HepG2 (cell line): ENCODE measurements at regions not wholly inside any gene's neighbourhood (a gene's known extent, or its start where the extent isn't known, plus 50 kb on each side); places are given as distances from the start of the nearest gene placed in this dataset.

ENCODE experiments used
- ATAC-seq: fragments of 200-7000 bp; cut with Tn5 transposase; 3 replicates; pipeline ENCODE4 v1.9.1; 2020; ENCODE audit warnings: mild to moderate bottlenecking, moderate library complexity
- BruUV-seq: library from RNA; stranded (reverse); fragments of 400-500 nt; replicated peaks from 2 replicates; lab custom pipeline; 2021; lab: Mats Ljungman, UMichigan
- CTCF ChIA-PET: fragments of 300-600 bp; formaldehyde crosslinking; extraction: SDS; loops from one replicate; lab custom pipeline; 2021; ENCODE audit warnings: low total read pairs, inconsistent platforms, low intra/inter-chr PET ratio; lab: Yijun Ruan, JAX
- POLR2A ChIA-PET: fragments of 350-600 bp; sonication (Branson Sonifier 250); formaldehyde crosslinking; loops from one replicate; lab custom pipeline; 2020; ENCODE audit warnings: antibody characterized with exemption, inconsistent platforms; lab: Yijun Ruan, JAX
- DNase-seq: peaks from one replicate; pipeline ENCODE4 v3.0.0-alpha.2; 2015; ENCODE audit warnings: low spot score
- FAIRE-seq: peaks from 3 replicates; lab custom pipeline; 2011; peaks lifted over from hg19 to GRCh38; lab: Jason Lieb, UNC
- H2AFZ ChIP-seq: one replicate; pipeline ENCODE4 v1.6.1; 2011; ENCODE audit warnings: low read length, inconsistent platforms
- H3K27ac ChIP-seq: fragments of 300-600 bp; 3 replicates; pipeline ENCODE4 v1.8.0; 2011; ENCODE audit warnings: mixed run types, mild to moderate bottlenecking, mixed read lengths, low read length, inconsistent platforms; ENCODE audit not compliant: insufficient read depth; ENCODE audit errors: extremely low read length
- H3K27me3 ChIP-seq, 2 experiments: fragments of 200-600 bp in 1 of 2; 2 replicates in 1 of 2; 3 replicates in 1 of 2; pipeline versions ENCODE4 v1.6.0 to v1.8.0; 2011; ENCODE audit warnings: low read length in 2 of 2, mild to moderate bottlenecking in 2 of 2, moderate library complexity in 2 of 2, inconsistent platforms in 1 of 2; ENCODE audit not compliant: insufficient read depth in 2 of 2, control insufficient read depth in 1 of 2
- H3K36me3 ChIP-seq, 2 experiments: fragments of 200-600 bp in 1 of 2; replicated peaks in 1 of 2; 2 replicates in 1 of 2; 3 replicates in 1 of 2; pipeline versions ENCODE4 v1.5.1 to v1.8.0; 2011; ENCODE audit warnings: low read length in 2 of 2, inconsistent platforms in 1 of 2; ENCODE audit not compliant: insufficient read depth in 2 of 2, control insufficient read depth in 1 of 2
- H3K4me1 ChIP-seq: 2 replicates; pipeline ENCODE4 v1.5.1; 2012; ENCODE audit warnings: low read length, inconsistent platforms; ENCODE audit not compliant: insufficient read depth
- H3K4me2 ChIP-seq: 2 replicates; pipeline ENCODE4 v1.6.0; 2011; ENCODE audit warnings: low read depth, low read length, inconsistent platforms
- H3K4me3 ChIP-seq, 3 experiments: fragments of 200-600 bp in 1 of 3; sonication (generic), shearing (Covaris generic) in 1 of 3; replicated peaks in 1 of 3; 2 replicates each; pipeline ENCODE4 v1.5.1; 2011 to 2016; ENCODE audit warnings: low read length in 3 of 3, inconsistent platforms in 2 of 3, low read depth in 2 of 3, mild to moderate bottlenecking in 2 of 3, control low read depth in 1 of 3, mixed read lengths in 1 of 3; ENCODE audit not compliant: insufficient read depth in 1 of 3
- H3K79me2 ChIP-seq: one replicate; pipeline ENCODE4 v1.6.1; 2011; ENCODE audit warnings: low read length, inconsistent platforms; ENCODE audit not compliant: insufficient read depth
- H3K9ac ChIP-seq: 2 replicates; pipeline ENCODE4 v1.6.0; 2011; ENCODE audit warnings: mild to moderate bottlenecking, low read depth, low read length, inconsistent platforms; ENCODE audit not compliant: insufficient read depth
- H3K9me3 ChIP-seq: 2 replicates; pipeline ENCODE4 v1.5.1; 2012; ENCODE audit warnings: mild to moderate bottlenecking, low read length
- H4K20me1 ChIP-seq: 2 replicates; pipeline ENCODE4 v1.6.0; 2011; ENCODE audit warnings: inconsistent platforms, mild to moderate bottlenecking, low read length, moderate library complexity; ENCODE audit not compliant: insufficient read depth
- ARNT ChIP-seq: fragments of 450-650 bp; IDR thresholded peaks from 2 replicates; pipeline ENCODE4 v1.6.1; 2017
- ATF7-NPFF ChIP-seq: sonication (generic); formaldehyde crosslinking; IDR thresholded peaks from 2 replicates; pipeline ENCODE4 v1.8.1; 2023; ENCODE audit warnings: mild to moderate bottlenecking, low read depth, missing genetic modification reagents, moderate library complexity
- MAFK ChIP-seq, 2 experiments: IDR thresholded peaks in 1 of 2; conservative IDR thresholded peaks in 1 of 2; 2 replicates each; pipeline ENCODE4 v1.6.1; 2011; ENCODE audit warnings: improper control_type of control experiment in 2 of 2, low read length in 2 of 2
- MED1 ChIP-seq: sonication (generic); formaldehyde crosslinking; IDR thresholded peaks from 2 replicates; pipeline ENCODE4 v1.4.0; 2020; ENCODE audit warnings: missing genetic modification reagents
- NFIB ChIP-seq: sonication (generic); formaldehyde crosslinking; IDR thresholded peaks from 2 replicates; pipeline ENCODE4 v1.9.0; 2021; ENCODE audit warnings: missing genetic modification reagents, mild to moderate bottlenecking, borderline replicate concordance
- TEAD3 ChIP-seq: optimal IDR thresholded peaks from 2 replicates; pipeline ENCODE3; 2016; ENCODE audit warnings: borderline replicate concordance
- ZNF460 ChIP-seq: sonication (generic); formaldehyde crosslinking; IDR thresholded peaks from 2 replicates; pipeline ENCODE4 v1.5.1; 2020; ENCODE audit warnings: missing genetic modification reagents, mild to moderate bottlenecking, borderline replicate concordance
- ZNF549 ChIP-seq: sonication (generic); formaldehyde crosslinking; IDR thresholded peaks from 2 replicates; pipeline ENCODE4 v1.5.0; 2020; ENCODE audit warnings: missing genetic modification reagents
- ZNF563 ChIP-seq: sonication (generic); formaldehyde crosslinking; IDR thresholded peaks from 2 replicates; pipeline ENCODE4 v1.8.0; 2022; ENCODE audit warnings: mild to moderate bottlenecking, moderate library complexity, missing genetic modification reagents
- ZNF607 ChIP-seq: sonication (generic); formaldehyde crosslinking; IDR thresholded peaks from 2 replicates; pipeline ENCODE4 v1.5.1; 2020; ENCODE audit warnings: missing genetic modification reagents, mild to moderate bottlenecking, borderline replicate concordance
- ZNF710 ChIP-seq: sonication (generic); formaldehyde crosslinking; IDR thresholded peaks from 2 replicates; pipeline ENCODE4 v1.5.0; 2020; ENCODE audit warnings: mild to moderate bottlenecking, missing genetic modification reagents, borderline replicate concordance
- ZNF746 ChIP-seq: sonication (generic); formaldehyde crosslinking; IDR thresholded peaks from 2 replicates; pipeline ENCODE4 v1.8.0; 2022; ENCODE audit warnings: mild to moderate bottlenecking, missing genetic modification reagents
- WGBS: methylation state at CpG from one replicate; pipeline ENCODE4 v1.1.6; 2017; ENCODE audit warnings: low lambda C conversion rate; 5-methylcytosine and 5-hydroxymethylcytosine counted together
- in situ Hi-C: cut with HindIII; loops from 2 replicates; pipeline ENCODE4 v1.10.0; 2017; ENCODE audit warnings: low pct_unique_long_range_greater_than_20kb; ENCODE audit not compliant: extremely low pct_ligation_motif_present
- intact Hi-C: fragments of 100-400 bp; cut with micrococcal nuclease; formaldehyde crosslinking; loops from one replicate; pipeline ENCODE4 v1.10.0; 2022; ENCODE audit not compliant: unreplicated experiment

DNA sequence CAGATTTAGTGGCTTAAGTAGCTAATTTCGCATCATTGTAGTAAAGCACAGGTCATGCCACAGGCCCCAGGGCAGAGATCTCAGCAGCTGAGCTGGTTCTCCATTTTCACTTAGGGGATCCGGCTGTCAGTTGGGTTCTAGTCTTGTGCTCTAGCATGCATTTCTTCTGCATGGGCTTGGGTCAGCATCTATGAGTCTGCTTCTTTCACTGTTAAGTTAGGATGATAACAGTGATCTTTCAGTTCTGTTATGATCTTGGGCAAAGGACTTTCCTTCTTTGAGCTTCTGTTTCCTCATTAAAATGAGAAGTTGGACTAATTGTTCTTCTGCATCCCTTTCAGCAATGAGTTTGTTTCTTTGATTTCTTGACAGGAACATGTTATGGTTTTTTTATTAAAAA lies 123.6 kb upstream of the DNAH14 start:
- FAIRE-seq, result no peak
- CTCF ChIA-PET, result no interaction called here
- in situ Hi-C loops, result no loop called here
- no peak overlapping the region for H3K27ac ChIP-seq
- H2AFZ ChIP-seq, result no peak overlapping the region
- H3K27me3 ChIP-seq, result no peaks in the 10 kb centered on the region
- H3K36me3 ChIP-seq, result no peaks in the 10 kb centered on the region
- no peaks in the 10 kb centered on the region for H3K9me3 ChIP-seq
- no peaks in the 10 kb centered on the region for H3K79me2 ChIP-seq
- DNase-seq, result no peak
- TF ChIP-seq ZNF563 (CRISPR knock-in tag) (no peak), ZNF460 (no peak), ZNF746 (CRISPR knock-in tag) (no peak), TEAD3 (no peak), ZNF607 (no peak), NFIB (CRISPR knock-in tag) (no peak), MED1 (CRISPR knock-in tag) (no peak), ZNF549 (no peak), ATF7-NPFF (CRISPR knock-in tag) (no peak), MAFK (conservative IDR thresholded peaks at IDR 0.05 in 1 of 2, IDR thresholded peaks at IDR 0.05 in 1 of 2; ENCODE audit: low read length in 2 of 2) (no peak), ZNF710 (CRISPR knock-in tag) (no peak), ARNT (no peak)
- H3K4me3 ChIP-seq, result no peak overlapping the region
- no peaks in the 10 kb centered on the region for H3K4me1 ChIP-seq
- 0% methylated on average over 1 of the region's 2 CpGs for WGBS
- BruUV-seq, result no TSS peak
- no peaks in the 10 kb centered on the region for H4K20me1 ChIP-seq
- no peak for ATAC-seq
- H3K9ac ChIP-seq, result no peak overlapping the region
- no peak overlapping the region for H3K4me2 ChIP-seq
- intact Hi-C loops, result no loop called here
- POLR2A ChIA-PET, result no interaction called here
